ENCODE measurements at regions not wholly inside any gene's neighbourhood (a gene's known extent, or its start where the extent isn't known, plus 50 kb on each side); places are given as distances from the start of the nearest gene placed in this dataset.

- H3K27ac ChIP-seq (ENCODE audit: low read length), result no peak overlapping the region
- H3K4me2 ChIP-seq (ENCODE audit: low read depth, low read length), result no peak overlapping the region
- H2AFZ ChIP-seq (ENCODE audit: low read length), result no peak overlapping the region
- H3K9me2 ChIP-seq (replicated peaks; ENCODE audit: insufficient read depth, low read length), result no peaks in the 10 kb centered on the region
- no peak for DNase-seq
- H3K9me3 ChIP-seq (replicated peaks; ENCODE audit: insufficient read depth, low read length), result no peaks in the 10 kb centered on the region
- H3K9ac ChIP-seq (ENCODE audit: low read length), result no peak overlapping the region
- TF ChIP-seq EZH2 (optimal IDR thresholded peaks at IDR 0.05; ENCODE audit: low read depth, low read length), result no peak
- no peak for TF ChIP-seq EZH2phosphoT487 (IDR thresholded peaks at IDR 0.05; ENCODE audit: low read length)
- H3K79me2 ChIP-seq (ENCODE audit: low read length), result no peaks in the 10 kb centered on the region
- H4K20me1 ChIP-seq (ENCODE audit: insufficient read depth, low read length), result no peaks in the 10 kb centered on the region
- no peak overlapping the region for H3K4me3 ChIP-seq (ENCODE audit: low read length)
- H3F3A ChIP-seq (ENCODE audit: insufficient read depth, low read length), result no peaks in the 10 kb centered on the region
- no peaks in the 10 kb centered on the region for H3K36me3 ChIP-seq (replicated peaks; ENCODE audit: insufficient read depth, low read length)
- no peaks in the 10 kb centered on the region for H3K27me3 ChIP-seq (replicated peaks; ENCODE audit: insufficient read depth, low read length)
- H3K4me1 ChIP-seq (ENCODE audit: low read length), result no peaks in the 10 kb centered on the region
Observed at GRCh38 chr18:66761166-66761565, 157.3 kb upstream of the CDH19 start.

GRCh38 chr18:66760559-66760958 lies 156.7 kb upstream of the CDH19 start:
- Histone ChIP-seq H3K9me3 (replicated peaks; ENCODE audit: insufficient read depth, low read length) (no peaks in the 10 kb centered on the region), H3K36me3 (replicated peaks; ENCODE audit: insufficient read depth, low read length) (no peaks in the 10 kb centered on the region), H3F3A (ENCODE audit: insufficient read depth, low read length) (no peaks in the 10 kb centered on the region), H3K9ac (ENCODE audit: low read length) (no peak overlapping the region), H3K4me3 (ENCODE audit: low read length) (no peak overlapping the region), H3K4me1 (ENCODE audit: low read length) (no peaks in the 10 kb centered on the region), H3K79me2 (ENCODE audit: low read length) (no peaks in the 10 kb centered on the region), H2AFZ (ENCODE audit: low read length) (no peak overlapping the region), H4K20me1 (ENCODE audit: insufficient read depth, low read length) (no peaks in the 10 kb centered on the region), H3K4me2 (ENCODE audit: low read depth, low read length) (no peak overlapping the region), H3K27me3 (replicated peaks; ENCODE audit: insufficient read depth, low read length) (no peaks in the 10 kb centered on the region), H3K27ac (ENCODE audit: low read length) (no peak overlapping the region), H3K9me2 (replicated peaks; ENCODE audit: insufficient read depth, low read length) (no peaks in the 10 kb centered on the region)
- TF ChIP-seq EZH2phosphoT487 (IDR thresholded peaks at IDR 0.05; ENCODE audit: low read length) (no peak), CTCF (IDR thresholded peaks at IDR 0.05; ENCODE audit: low read length) (no peak), EZH2 (optimal IDR thresholded peaks at IDR 0.05; ENCODE audit: low read depth, low read length) (no peak)
- DNase-seq, result no peak

GRCh38 chr18:66759050-66759828 lies 155.3 kb upstream of the CDH19 start:
- H3K9ac ChIP-seq (ENCODE audit: low read length), result no peak overlapping the region

More at GRCh38 chr18:66759050-66759828, 155.3 kb upstream of the CDH19 start:
- Histone ChIP-seq H3K9me3 (replicated peaks; ENCODE audit: insufficient read depth, low read length) (no peaks in the 10 kb centered on the region), H3K4me1 (ENCODE audit: low read length) (no peaks in the 10 kb centered on the region), H3K27ac (ENCODE audit: low read length) (no peak overlapping the region), H3K36me3 (replicated peaks; ENCODE audit: insufficient read depth, low read length) (no peaks in the 10 kb centered on the region), H3F3A (ENCODE audit: insufficient read depth, low read length) (no peaks in the 10 kb centered on the region), H2AFZ (ENCODE audit: low read length) (no peak overlapping the region), H3K27me3 (replicated peaks; ENCODE audit: insufficient read depth, low read length) (no peaks in the 10 kb centered on the region), H3K4me2 (ENCODE audit: low read depth, low read length) (no peak overlapping the region), H3K9me2 (replicated peaks; ENCODE audit: insufficient read depth, low read length) (no peaks in the 10 kb centered on the region), H4K20me1 (ENCODE audit: insufficient read depth, low read length) (no peaks in the 10 kb centered on the region), H3K79me2 (ENCODE audit: low read length) (no peaks in the 10 kb centered on the region), H3K4me3 (ENCODE audit: low read length) (no peak overlapping the region)
- TF ChIP-seq CTCF (IDR thresholded peaks at IDR 0.05; ENCODE audit: low read length) (no peak), EZH2 (optimal IDR thresholded peaks at IDR 0.05; ENCODE audit: low read depth, low read length) (no peak), EZH2phosphoT487 (IDR thresholded peaks at IDR 0.05; ENCODE audit: low read length) (no peak)
- no peak for DNase-seq
